Testis (tissue), 2 donors: ENCODE measurements at regions not wholly inside any gene's neighbourhood (a gene's known extent, or its start where the extent isn't known, plus 50 kb on each side); places are given as distances from the start of the nearest gene placed in this dataset.

Source experiments
- CTCF ChIP-seq, 3 experiments: fragments of 450-650 bp in 2 of 3; fragments of 200-600 bp in 1 of 3; sonication (generic) in 1 of 3; IDR thresholded peaks; one replicate each; pipeline ENCODE4 v1.5.1; 2016 to 2019; ENCODE audit warnings: antibody characterized with exemption in 3 of 3, mild to moderate bottlenecking in 2 of 3, moderate library complexity in 1 of 3
- POLR2A ChIP-seq: fragments of 450-650 bp; IDR thresholded peaks from one replicate; pipeline ENCODE4 v1.6.1; 2017; ENCODE audit warnings: antibody characterized with exemption, mild to moderate bottlenecking, moderate library complexity

DNA sequence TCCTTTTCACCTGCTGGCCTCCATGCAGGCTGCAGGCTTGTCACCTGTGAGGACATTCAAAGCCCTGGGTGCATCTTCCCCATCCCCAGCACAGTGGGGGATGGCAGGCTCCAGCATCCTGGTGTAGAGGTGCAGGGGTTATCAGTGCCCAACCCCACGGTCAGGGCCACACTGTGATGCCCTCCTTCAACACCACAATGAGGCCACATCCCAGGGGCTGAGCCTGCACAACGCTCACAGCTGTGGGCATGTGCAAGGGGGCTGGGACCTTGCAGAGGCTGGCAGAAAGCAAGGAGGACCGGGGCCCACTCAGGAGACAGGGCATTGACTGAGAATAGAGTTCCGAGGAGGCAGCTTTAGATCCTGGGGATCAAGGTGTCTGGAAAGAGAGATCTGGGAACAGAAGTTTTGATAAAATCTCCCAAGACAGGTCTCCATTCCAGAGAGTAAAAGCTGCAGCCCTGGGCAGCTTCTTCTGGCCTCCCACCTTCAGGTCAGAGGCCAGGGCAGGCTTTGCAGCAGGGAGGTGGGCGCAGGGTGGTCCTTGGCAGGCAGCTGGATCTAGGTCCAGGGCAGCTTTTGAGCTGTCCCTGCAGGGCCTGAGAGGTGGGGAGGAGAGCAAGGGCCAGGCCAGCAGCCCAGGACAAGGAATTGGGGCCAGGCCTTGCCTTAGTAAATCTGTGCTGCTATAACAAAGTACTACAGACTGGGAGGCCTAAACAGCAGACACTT is 250.8 kb upstream of the B3GAT1 start:
- no peak for TF ChIP-seq CTCF (IDR thresholded peaks at IDR 0.05)
- TF ChIP-seq POLR2A, result no peak
